CD14-positive monocyte (primary cell): ENCODE measurements at regions not wholly inside any gene's neighbourhood (a gene's known extent, or its start where the extent isn't known, plus 50 kb on each side); places are given as distances from the start of the nearest gene placed in this dataset.

Experiments
- DNase-seq, 3 donors: peaks; one replicate each; pipeline ENCODE4 v3.0.0-alpha.2; 2011 to 2022
- H2AFZ ChIP-seq: 2 replicates; pipeline ENCODE4 v1.6.0; 2012; ENCODE audit warnings: mild to moderate bottlenecking, low read depth, low read length, inconsistent platforms; ENCODE audit not compliant: insufficient read depth, poor library complexity, severe bottlenecking
- H3K27ac ChIP-seq, 2 donors: 1 replicate in 1 of 2; 2 replicates in 1 of 2; pipeline ENCODE4 v1.5.1; 2012 to 2013; ENCODE audit warnings: low read length in 2 of 2, control low read depth in 1 of 2, inconsistent platforms in 1 of 2, low read depth in 1 of 2, mild to moderate bottlenecking in 1 of 2
- H3K27me3 ChIP-seq, 2 donors: one replicate each; pipeline versions ENCODE4 v1.6.0 to v1.6.1; 2011 to 2013; ENCODE audit warnings: low read length in 2 of 2; ENCODE audit not compliant: control insufficient read depth in 2 of 2, insufficient read depth in 2 of 2
- H3K36me3 ChIP-seq, 2 donors: replicated peaks in 1 of 2; 1 replicate in 1 of 2; 2 replicates in 1 of 2; pipeline versions ENCODE4 v1.5.1 to v1.6.1; 2012 to 2013; ENCODE audit warnings: low read length in 2 of 2, control low read depth in 1 of 2, inconsistent platforms in 1 of 2, mild to moderate bottlenecking in 1 of 2; ENCODE audit not compliant: insufficient read depth in 2 of 2, control insufficient read depth in 1 of 2
- H3K4me1 ChIP-seq, 2 donors: 1 replicate in 1 of 2; 2 replicates in 1 of 2; pipeline versions ENCODE4 v1.5.1 to v1.6.1; 2012 to 2013; ENCODE audit warnings: low read length in 2 of 2, control low read depth in 1 of 2, inconsistent platforms in 1 of 2, mild to moderate bottlenecking in 1 of 2, moderate library complexity in 1 of 2; ENCODE audit not compliant: insufficient read depth in 2 of 2, control insufficient read depth in 1 of 2
- H3K4me2 ChIP-seq: replicated peaks from 2 replicates; pipeline ENCODE3; 2012; ENCODE audit warnings: low read length, moderate library complexity, mild to moderate bottlenecking; ENCODE audit not compliant: poor library complexity, severe bottlenecking; ENCODE audit errors: extremely low read depth
- H3K4me3 ChIP-seq, 3 experiments: fragments of 200-600 bp in 1 of 3; sonication (generic) in 1 of 3; replicated peaks in 1 of 3; 1 replicate in 2 of 3; 2 replicates in 1 of 3; pipeline ENCODE4 v1.5.1; 2011 to 2013; ENCODE audit warnings: low read length in 3 of 3, mild to moderate bottlenecking in 3 of 3, control low read depth in 2 of 3, low read depth in 2 of 3, inconsistent platforms in 1 of 3, moderate library complexity in 1 of 3
- H3K79me2 ChIP-seq: 2 replicates; pipeline ENCODE4 v1.6.0; 2012; ENCODE audit warnings: mild to moderate bottlenecking, control low read depth, inconsistent platforms, low read length, moderate library complexity; ENCODE audit not compliant: insufficient read depth
- H3K9ac ChIP-seq: 2 replicates; pipeline ENCODE4 v1.6.0; 2017; ENCODE audit warnings: low read length, mild to moderate bottlenecking; ENCODE audit not compliant: insufficient read depth, poor library complexity, severe bottlenecking
- H3K9me3 ChIP-seq, 2 donors: replicated peaks in 1 of 2; 1 replicate in 1 of 2; 2 replicates in 1 of 2; pipeline versions ENCODE4 v1.5.1 to v1.6.1; 2012 to 2013; ENCODE audit warnings: low read length in 2 of 2, control low read depth in 1 of 2; ENCODE audit not compliant: control insufficient read depth in 1 of 2, insufficient read depth in 1 of 2
- H4K20me1 ChIP-seq: 2 replicates; pipeline ENCODE4 v1.6.0; 2012; ENCODE audit warnings: mild to moderate bottlenecking, low read length, control low read depth, moderate library complexity; ENCODE audit not compliant: insufficient read depth
- H3K27ac Mint-ChIP-seq, 7 donors: one replicate each; pipeline ENCODE4 v1.8.0; 2020; ENCODE audit warnings: mild to moderate bottlenecking in 7 of 7, mixed read lengths in 7 of 7, moderate library complexity in 6 of 7, inconsistent platforms in 2 of 7
- H3K27me3 Mint-ChIP-seq, 3 donors: one replicate each; pipeline ENCODE4 v1.8.0; 2021 to 2022; ENCODE audit warnings: low read depth in 3 of 3, mild to moderate bottlenecking in 3 of 3, mixed read lengths in 3 of 3, moderate library complexity in 3 of 3, inconsistent platforms in 1 of 3
- H3K36me3 Mint-ChIP-seq, 2 donors: one replicate each; pipeline ENCODE4 v1.8.0; 2020; ENCODE audit warnings: mixed read lengths in 2 of 2, inconsistent platforms in 1 of 2, mild to moderate bottlenecking in 1 of 2
- H3K4me1 Mint-ChIP-seq: one replicate; pipeline ENCODE4 v1.8.0; 2020; ENCODE audit warnings: mild to moderate bottlenecking, mixed read lengths
- H3K4me3 Mint-ChIP-seq, 2 donors: one replicate each; pipeline ENCODE4 v1.8.0; 2020; ENCODE audit warnings: mild to moderate bottlenecking in 2 of 2, mixed read lengths in 2 of 2, moderate library complexity in 1 of 2
- H3K9me3 Mint-ChIP-seq, 7 donors: one replicate each; pipeline ENCODE4 v1.8.0; 2020 to 2022; ENCODE audit warnings: mixed read lengths in 7 of 7, mild to moderate bottlenecking in 6 of 7, moderate library complexity in 6 of 7, inconsistent platforms in 2 of 7
- CTCF ChIP-seq: fragments of 200-600 bp; IDR thresholded peaks from one replicate; pipeline ENCODE4 v1.8.0; 2022; ENCODE audit warnings: antibody characterized with exemption, mild to moderate bottlenecking
- WGBS: methylation state at CpG from one replicate; pipeline ENCODE4 v1.1.5; 2013; ENCODE audit warnings: missing lambda C conversion rate; ENCODE audit not compliant: insufficient coverage; 5-methylcytosine and 5-hydroxymethylcytosine counted together
- intact Hi-C, 2 donors: fragments of 100-400 bp; cut with micrococcal nuclease; formaldehyde crosslinking; loops; one replicate each; pipeline versions ENCODE4 v1.15.0 to v1.15.1; 2023

DNA sequence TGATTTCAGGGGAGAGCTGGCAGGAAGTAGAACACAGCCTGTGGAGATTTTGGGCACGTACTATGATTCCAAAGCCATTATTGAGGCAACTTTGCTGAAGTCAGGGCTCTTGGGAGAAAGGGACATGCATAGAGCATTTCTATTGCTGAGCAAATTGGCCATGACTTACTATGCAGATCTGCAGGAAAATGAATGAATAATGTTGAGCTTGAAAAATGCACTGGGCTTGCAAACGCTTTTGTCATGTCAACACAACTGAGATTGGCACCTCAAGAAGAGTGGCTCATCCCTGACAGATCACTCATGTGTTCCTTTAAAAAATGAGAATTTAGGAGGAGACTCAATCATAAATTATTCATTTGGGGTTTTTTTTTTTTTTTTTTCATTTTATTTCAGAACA, 230.5 kb downstream of the MBD2 start:
- no peaks in the 10 kb centered on the region for H3K36me3 Mint-ChIP-seq
- H4K20me1 ChIP-seq: no peaks in the 10 kb centered on the region
- H2AFZ ChIP-seq: no peak overlapping the region
- H3K27me3 ChIP-seq: no peaks in the 10 kb centered on the region
- no peaks in the 10 kb centered on the region for H3K4me1 Mint-ChIP-seq
- H3K27ac Mint-ChIP-seq: no peak overlapping the region
- H3K4me3 Mint-ChIP-seq: no peak overlapping the region
- peaks cover 0 to 7% (median 3%) of the 10 kb centered on the region in 7 donors for H3K9me3 Mint-ChIP-seq
- no peak overlapping the region for H3K4me2 ChIP-seq
- H3K36me3 ChIP-seq: no peaks in the 10 kb centered on the region
- TF ChIP-seq CTCF: no peak
- H3K4me3 ChIP-seq: no peak overlapping the region
- no peaks in the 10 kb centered on the region for H3K9me3 ChIP-seq
- no peaks in the 10 kb centered on the region for H3K79me2 ChIP-seq
- H3K27me3 Mint-ChIP-seq: peaks cover 0 to 3% (median 0%) of the 10 kb centered on the region in 3 donors
- intact Hi-C loops: no loop called here
- H3K27ac ChIP-seq: no peak overlapping the region
- 100% methylated on average over 1 of the region's 2 CpGs for WGBS
- no peak for DNase-seq
- H3K9ac ChIP-seq: no peak overlapping the region
- no peaks in the 10 kb centered on the region for H3K4me1 ChIP-seq

GRCh38 chr18:53991805-53992204, 232.7 kb downstream of the MBD2 start:
- no peak overlapping the region for H3K4me2 ChIP-seq
- no peak overlapping the region for H3K4me3 ChIP-seq
- H3K27me3 ChIP-seq: no peaks in the 10 kb centered on the region
- Mint-ChIP-seq H3K9me3 (peaks cover 0 to 7% (median 3%) of the 10 kb centered on the region in 7 donors), H3K27ac (no peak overlapping the region), H3K27me3 (peaks cover 0 to 3% (median 0%) of the 10 kb centered on the region in 3 donors), H3K4me1 (no peaks in the 10 kb centered on the region), H3K4me3 (no peak overlapping the region), H3K36me3 (no peaks in the 10 kb centered on the region)
- no peak for DNase-seq
- H3K36me3 ChIP-seq: no peaks in the 10 kb centered on the region
- TF ChIP-seq CTCF: no peak
- no peaks in the 10 kb centered on the region for H3K9me3 ChIP-seq
- WGBS: 93% methylated on average over 4 of the region's 5 CpGs
- no peaks in the 10 kb centered on the region for H3K4me1 ChIP-seq
- H3K79me2 ChIP-seq: no peaks in the 10 kb centered on the region
- H3K9ac ChIP-seq: no peak overlapping the region
- H2AFZ ChIP-seq: no peak overlapping the region
- intact Hi-C loops: no loop called here
- H4K20me1 ChIP-seq: no peaks in the 10 kb centered on the region
- no peak overlapping the region for H3K27ac ChIP-seq
